Stimulated activated CD8-positive, alpha-beta memory T cell treated with anti-CD3 and anti-CD28 coated beads, Interleukin-4, amount 100 ng/mL, for 24 hours (primary cell): ENCODE measurements at regions not wholly inside any gene's neighbourhood (a gene's known extent, or its start where the extent isn't known, plus 50 kb on each side); places are given as distances from the start of the nearest gene placed in this dataset.
"Not testable (repeated sequence)": the region's sequence is repeated elsewhere in the genome, so short reads cannot be mapped to it uniquely, and the experiment has no call there.

Source experiments
- DNase-seq: peaks from one replicate; pipeline ENCODE4 v3.0.0-alpha.2; 2020; ENCODE audit warnings: low read depth

- not testable (repeated sequence) for DNase-seq
Observed at GRCh38 chr6:119726912-119727311, 377.4 kb upstream of the MAN1A1 start.

GRCh38 chr6:119726086-119726485 is 376.5 kb upstream of the MAN1A1 start:
- no peak for DNase-seq

- DNase-seq: no peak
Observed at GRCh38 chr6:119720160-119720559, 370.6 kb upstream of the MAN1A1 start.

- no peak for DNase-seq
Observed at GRCh38 chr6:119717942-119718341, 368.4 kb upstream of the MAN1A1 start.

GRCh38 chr6:119716668-119717270 is 367.2 kb upstream of the MAN1A1 start:
- DNase-seq: no peak

GRCh38 chr6:119713903-119714302 is 364.3 kb upstream of the MAN1A1 start:
- no peak for DNase-seq

GRCh38 chr6:119686644-119687043 is 337.1 kb upstream of the MAN1A1 start:
- DNase-seq: no peak

- no peak for DNase-seq
Observed at GRCh38 chr6:119686240-119686639, 336.7 kb upstream of the MAN1A1 start.

GRCh38 chr6:119683671-119684070 is 334.1 kb upstream of the MAN1A1 start:
- no peak for DNase-seq

GRCh38 chr6:119683031-119683430 is 333.5 kb upstream of the MAN1A1 start:
- no peak for DNase-seq

GRCh38 chr6:119678961-119679360 is 329.4 kb upstream of the MAN1A1 start:
- no peak for DNase-seq

- no peak for DNase-seq
Observed at GRCh38 chr6:119677384-119677783, 327.8 kb upstream of the MAN1A1 start.

GRCh38 chr6:119676961-119677360 is 327.4 kb upstream of the MAN1A1 start:
- no peak for DNase-seq

GRCh38 chr6:119676230-119676629 is 326.7 kb upstream of the MAN1A1 start:
- DNase-seq: no peak

GRCh38 chr6:119673741-119674140 is 324.2 kb upstream of the MAN1A1 start:
- no peak for DNase-seq

- DNase-seq: no peak
Observed at GRCh38 chr6:119672725-119673124, 323.2 kb upstream of the MAN1A1 start.

GRCh38 chr6:119671105-119671504 is 321.5 kb upstream of the MAN1A1 start:
- DNase-seq: no peak

- no peak for DNase-seq
Observed at GRCh38 chr6:119669221-119669620, 319.7 kb upstream of the MAN1A1 start.

GRCh38 chr6:119665432-119665831 is 315.9 kb upstream of the MAN1A1 start:
- DNase-seq: not testable (repeated sequence)

GRCh38 chr6:119661628-119662027 is 312.1 kb upstream of the MAN1A1 start:
- DNase-seq: no peak

GRCh38 chr6:119661078-119661477 is 311.5 kb upstream of the MAN1A1 start:
- DNase-seq: no peak

GRCh38 chr6:119658917-119659316 is 309.4 kb upstream of the MAN1A1 start:
- DNase-seq: no peak

- no peak for DNase-seq
Observed at GRCh38 chr6:119655124-119655523, 305.6 kb upstream of the MAN1A1 start.

- no peak for DNase-seq
Observed at GRCh38 chr6:119653329-119653728, 303.8 kb upstream of the MAN1A1 start.

GRCh38 chr6:119649531-119649930 is 300.0 kb upstream of the MAN1A1 start:
- DNase-seq: no peak
